ENCODE measurements at regions not wholly inside any gene's neighbourhood (a gene's known extent, or its start where the extent isn't known, plus 50 kb on each side); places are given as distances from the start of the nearest gene placed in this dataset.

GRCh38 chr3:69607466-69608305 lies 131.6 kb upstream of the MITF start:
- H3K18ac ChIP-seq (ENCODE audit: low read length): no peak overlapping the region
- H3K4ac ChIP-seq (ENCODE audit: low read length): no peak overlapping the region
- WGBS, 2 donors (ENCODE audit: extremely low coverage in 2 of 2, insufficient read length in 2 of 2, insufficient replicate concordance in 1 of 2): no CpG with 5 or more reads among the region's 4 CpGs
- H3K36me3 ChIP-seq (replicated peaks in 1 of 2; ENCODE audit: control insufficient read depth in 2 of 2, insufficient read depth in 2 of 2, low read length in 2 of 2): no peaks in the 10 kb centered on the region
- H3K4me3 ChIP-seq (ENCODE audit: low read length in 2 of 2): no peak overlapping the region
- no peak overlapping the region for H4K8ac ChIP-seq (ENCODE audit: low read depth, low read length)
- H2BK120ac ChIP-seq (ENCODE audit: low read depth, low read length): no peak overlapping the region
- no peak overlapping the region for H2AK5ac ChIP-seq (ENCODE audit: low read depth, low read length)
- H4K91ac ChIP-seq (ENCODE audit: low read depth, low read length, poor library complexity): no peak overlapping the region
- H3K27ac ChIP-seq (replicated peaks; ENCODE audit: low read length): no peak overlapping the region
- no peak overlapping the region for H3K4me2 ChIP-seq (ENCODE audit: insufficient read depth, low read length, poor library complexity, severe bottlenecking)
- H3K14ac ChIP-seq (ENCODE audit: low read length): no peak overlapping the region
- no peaks in the 10 kb centered on the region for H3K79me1 ChIP-seq (ENCODE audit: low read depth, low read length)
- H2BK12ac ChIP-seq (ENCODE audit: low read length): no peak overlapping the region
- H3K9me3 ChIP-seq (replicated peaks in 1 of 2; ENCODE audit: control insufficient read depth in 2 of 2, insufficient read depth in 1 of 2, low read depth in 1 of 2, low read length in 2 of 2): no peaks in the 10 kb centered on the region
- H3K9ac ChIP-seq (ENCODE audit: low read depth, low read length, poor library complexity): no peak overlapping the region
- no peak overlapping the region for H2BK5ac ChIP-seq (ENCODE audit: low read length)
- H3K27me3 ChIP-seq (ENCODE audit: control insufficient read depth in 3 of 3, insufficient read depth in 3 of 3, low read depth in 1 of 3, low read length in 3 of 3): no peaks in the 10 kb centered on the region
- H3K4me1 ChIP-seq (ENCODE audit: control insufficient read depth in 2 of 2, insufficient read depth in 1 of 2, low read depth in 1 of 2, low read length in 2 of 2): peaks cover 0 to 5% of the 10 kb centered on the region in 2 donors
- no peak for DNase-seq (ENCODE audit: low spot score)
- H3K23ac ChIP-seq (ENCODE audit: low read depth, low read length, poor library complexity): no peak overlapping the region
- H2AFZ ChIP-seq (ENCODE audit: low read length): no peak overlapping the region
- H2BK15ac ChIP-seq (ENCODE audit: low read length): no peak overlapping the region

GRCh38 chr3:69605867-69606266 lies 133.4 kb upstream of the MITF start:
- Histone ChIP-seq H2AFZ (ENCODE audit: low read length) (no peak overlapping the region), H3K18ac (ENCODE audit: low read length) (no peak overlapping the region), H4K8ac (ENCODE audit: low read depth, low read length) (no peak overlapping the region), H3K14ac (ENCODE audit: low read length) (no peak overlapping the region), H3K27me3 (ENCODE audit: control insufficient read depth in 3 of 3, insufficient read depth in 3 of 3, low read depth in 1 of 3, low read length in 3 of 3) (no peaks in the 10 kb centered on the region), H3K23ac (ENCODE audit: low read depth, low read length, poor library complexity) (no peak overlapping the region), H3K4me2 (ENCODE audit: insufficient read depth, low read length, poor library complexity, severe bottlenecking) (no peak overlapping the region), H2BK5ac (ENCODE audit: low read length) (no peak overlapping the region), H3K36me3 (replicated peaks in 1 of 2; ENCODE audit: control insufficient read depth in 2 of 2, insufficient read depth in 2 of 2, low read length in 2 of 2) (no peaks in the 10 kb centered on the region), H2AK5ac (ENCODE audit: low read depth, low read length) (no peak overlapping the region), H3K9me3 (replicated peaks in 1 of 2; ENCODE audit: control insufficient read depth in 2 of 2, insufficient read depth in 1 of 2, low read depth in 1 of 2, low read length in 2 of 2) (no peaks in the 10 kb centered on the region), H3K4me3 (ENCODE audit: low read length in 2 of 2) (no peak overlapping the region), H3K4me1 (ENCODE audit: control insufficient read depth in 2 of 2, insufficient read depth in 1 of 2, low read depth in 1 of 2, low read length in 2 of 2) (peaks cover 0 to 2% of the 10 kb centered on the region in 2 donors), H3K4ac (ENCODE audit: low read length) (no peak overlapping the region), H3K9ac (ENCODE audit: low read depth, low read length, poor library complexity) (no peak overlapping the region), H2BK120ac (ENCODE audit: low read depth, low read length) (no peak overlapping the region), H2BK15ac (ENCODE audit: low read length) (no peak overlapping the region), H4K91ac (ENCODE audit: low read depth, low read length, poor library complexity) (no peak overlapping the region), H2BK12ac (ENCODE audit: low read length) (no peak overlapping the region), H3K27ac (replicated peaks; ENCODE audit: low read length) (no peak overlapping the region), H3K79me1 (ENCODE audit: low read depth, low read length) (no peaks in the 10 kb centered on the region)
- DNase-seq (ENCODE audit: low spot score): no peak
- WGBS, 2 donors (ENCODE audit: extremely low coverage in 2 of 2, insufficient read length in 2 of 2, insufficient replicate concordance in 1 of 2): no CpG with 5 or more reads among the region's 4 CpGs

- Histone ChIP-seq H2AFZ (ENCODE audit: low read length) (no peak overlapping the region), H2BK5ac (ENCODE audit: low read length) (no peak overlapping the region), H3K4me3 (ENCODE audit: low read length in 2 of 2) (no peak overlapping the region), H3K36me3 (replicated peaks in 1 of 2; ENCODE audit: control insufficient read depth in 2 of 2, insufficient read depth in 2 of 2, low read length in 2 of 2) (no peaks in the 10 kb centered on the region), H2BK12ac (ENCODE audit: low read length) (no peak overlapping the region), H3K4ac (ENCODE audit: low read length) (no peak overlapping the region), H4K91ac (ENCODE audit: low read depth, low read length, poor library complexity) (no peak overlapping the region), H3K9ac (ENCODE audit: low read depth, low read length, poor library complexity) (no peak overlapping the region), H3K18ac (ENCODE audit: low read length) (no peak overlapping the region), H2BK15ac (ENCODE audit: low read length) (no peak overlapping the region), H2BK120ac (ENCODE audit: low read depth, low read length) (no peak overlapping the region), H3K79me1 (ENCODE audit: low read depth, low read length) (no peaks in the 10 kb centered on the region), H2AK5ac (ENCODE audit: low read depth, low read length) (no peak overlapping the region), H4K8ac (ENCODE audit: low read depth, low read length) (no peak overlapping the region), H3K27ac (replicated peaks; ENCODE audit: low read length) (no peak overlapping the region), H3K23ac (ENCODE audit: low read depth, low read length, poor library complexity) (no peak overlapping the region), H3K4me1 (ENCODE audit: control insufficient read depth in 2 of 2, insufficient read depth in 1 of 2, low read depth in 1 of 2, low read length in 2 of 2) (peaks cover 0 to 2% of the 10 kb centered on the region in 2 donors), H3K14ac (ENCODE audit: low read length) (no peak overlapping the region), H3K27me3 (ENCODE audit: control insufficient read depth in 3 of 3, insufficient read depth in 3 of 3, low read depth in 1 of 3, low read length in 3 of 3) (no peaks in the 10 kb centered on the region), H3K4me2 (ENCODE audit: insufficient read depth, low read length, poor library complexity, severe bottlenecking) (no peak overlapping the region), H3K9me3 (replicated peaks in 1 of 2; ENCODE audit: control insufficient read depth in 2 of 2, insufficient read depth in 1 of 2, low read depth in 1 of 2, low read length in 2 of 2) (no peaks in the 10 kb centered on the region)
- DNase-seq (ENCODE audit: low spot score): no peak
- no CpG with 5 or more reads among the region's 8 CpGs for WGBS, 2 donors (ENCODE audit: extremely low coverage in 2 of 2, insufficient read length in 2 of 2, insufficient replicate concordance in 1 of 2)
These were observed 134.4 kb upstream of the MITF start for GRCh38 chr3:69604735-69605450.

- Histone ChIP-seq H2BK12ac (ENCODE audit: low read length) (no peak overlapping the region), H4K91ac (ENCODE audit: low read depth, low read length, poor library complexity) (no peak overlapping the region), H3K4me1 (ENCODE audit: control insufficient read depth in 2 of 2, insufficient read depth in 1 of 2, low read depth in 1 of 2, low read length in 2 of 2) (no peaks in the 10 kb centered on the region), H3K23ac (ENCODE audit: low read depth, low read length, poor library complexity) (no peak overlapping the region), H3K4me3 (ENCODE audit: low read length in 2 of 2) (no peak overlapping the region), H3K4me2 (ENCODE audit: insufficient read depth, low read length, poor library complexity, severe bottlenecking) (no peak overlapping the region), H3K36me3 (replicated peaks in 1 of 2; ENCODE audit: control insufficient read depth in 2 of 2, insufficient read depth in 2 of 2, low read length in 2 of 2) (no peaks in the 10 kb centered on the region), H2BK5ac (ENCODE audit: low read length) (no peak overlapping the region), H3K27me3 (ENCODE audit: control insufficient read depth in 3 of 3, insufficient read depth in 3 of 3, low read depth in 1 of 3, low read length in 3 of 3) (no peaks in the 10 kb centered on the region), H3K79me1 (ENCODE audit: low read depth, low read length) (no peaks in the 10 kb centered on the region), H2BK15ac (ENCODE audit: low read length) (no peak overlapping the region), H2BK120ac (ENCODE audit: low read depth, low read length) (no peak overlapping the region), H3K9ac (ENCODE audit: low read depth, low read length, poor library complexity) (no peak overlapping the region), H4K8ac (ENCODE audit: low read depth, low read length) (no peak overlapping the region), H3K4ac (ENCODE audit: low read length) (no peak overlapping the region), H2AFZ (ENCODE audit: low read length) (no peak overlapping the region), H3K9me3 (replicated peaks in 1 of 2; ENCODE audit: control insufficient read depth in 2 of 2, insufficient read depth in 1 of 2, low read depth in 1 of 2, low read length in 2 of 2) (no peaks in the 10 kb centered on the region), H3K14ac (ENCODE audit: low read length) (no peak overlapping the region), H2AK5ac (ENCODE audit: low read depth, low read length) (no peak overlapping the region), H3K27ac (replicated peaks; ENCODE audit: low read length) (no peak overlapping the region), H3K18ac (ENCODE audit: low read length) (no peak overlapping the region)
- no peak for DNase-seq (ENCODE audit: low spot score)
- WGBS, 2 donors (ENCODE audit: extremely low coverage in 2 of 2, insufficient read length in 2 of 2, insufficient replicate concordance in 1 of 2): no CpG with 5 or more reads among the region's 4 CpGs
These were observed 137.2 kb upstream of the MITF start for GRCh38 chr3:69602112-69602511.
